Lower leg skin (tissue), 4 donors: ENCODE measurements at regions not wholly inside any gene's neighbourhood (a gene's known extent, or its start where the extent isn't known, plus 50 kb on each side); places are given as distances from the start of the nearest gene placed in this dataset.
"Not testable (repeated sequence)": the region's sequence is repeated elsewhere in the genome, so short reads cannot be mapped to it uniquely, and the experiment has no call there.

Experiments
- DNase-seq, 2 donors: peaks; one replicate each; pipeline ENCODE4 v3.0.0-alpha.2; 2019; ENCODE audit warnings: low spot score in 2 of 2
- H3K4me3 ChIP-seq: fragments of 200-600 bp; sonication (generic); 2 replicates; pipeline ENCODE4 v1.5.1; 2017; ENCODE audit warnings: mild to moderate bottlenecking, low read depth; ENCODE audit not compliant: poor library complexity, severe bottlenecking
- CTCF ChIP-seq, 3 donors: fragments of 450-650 bp; IDR thresholded peaks; one replicate each; pipeline ENCODE4 v1.5.1; 2016; ENCODE audit warnings: antibody characterized with exemption in 3 of 3, mild to moderate bottlenecking in 3 of 3, moderate library complexity in 2 of 3
- POLR2A ChIP-seq, 2 donors: fragments of 450-650 bp; IDR thresholded peaks; one replicate each; pipeline ENCODE4 v1.6.1; 2016 to 2017; ENCODE audit warnings: antibody characterized with exemption in 2 of 2, mild to moderate bottlenecking in 1 of 2, moderate library complexity in 1 of 2
- WGBS, 2 donors: methylation state at CpG; one replicate each; pipeline ENCODE4 v1.1.5; 2018; 5-methylcytosine and 5-hydroxymethylcytosine counted together
- intact Hi-C: fragments of 100-400 bp; cut with DNase I; formaldehyde crosslinking; loops from one replicate; pipeline ENCODE4 v1.15.0; 2023; ENCODE audit warnings: low total_unique reads

- 91% methylated on average over 3 of the region's 3 CpGs for WGBS, 2 donors
- TF ChIP-seq CTCF (IDR thresholded peaks at IDR 0.05), result no peak
- TF ChIP-seq POLR2A (IDR thresholded peaks at IDR 0.05), result no peak
- DNase-seq, result no peak
- H3K4me3 ChIP-seq, result no peak overlapping the region
- intact Hi-C loops, result no loop called here
These were observed 176.8 kb upstream of the RPL34 start for GRCh38 chr4:108443585-108443984.

GRCh38 chr4:108433832-108434231, 186.5 kb upstream of the RPL34 start:
- TF ChIP-seq CTCF (IDR thresholded peaks at IDR 0.05) (no peak), POLR2A (IDR thresholded peaks at IDR 0.05) (no peak)
- intact Hi-C loops, result no loop called here
- no peak overlapping the region for H3K4me3 ChIP-seq
- WGBS, 2 donors, result 10 to 16% methylated on average over 6 of the region's 6 CpGs
- no peak for DNase-seq

- WGBS, 2 donors, result 33 to 56% methylated on average over 1 of the region's 1 CpG
- intact Hi-C loops, DNase-seq, H3K4me3 ChIP-seq: not testable (repeated sequence)
These were observed 187.0 kb upstream of the RPL34 start for GRCh38 chr4:108433394-108433793.

GRCh38 chr4:108432418-108432817, 188.0 kb upstream of the RPL34 start:
- TF ChIP-seq CTCF (IDR thresholded peaks at IDR 0.05) (no peak), POLR2A (IDR thresholded peaks at IDR 0.05) (no peak)
- H3K4me3 ChIP-seq, result no peak overlapping the region
- intact Hi-C loops, result no loop called here
- 93 to 94% methylated on average over 3 of the region's 3 CpGs for WGBS, 2 donors
- no peak for DNase-seq

DNA sequence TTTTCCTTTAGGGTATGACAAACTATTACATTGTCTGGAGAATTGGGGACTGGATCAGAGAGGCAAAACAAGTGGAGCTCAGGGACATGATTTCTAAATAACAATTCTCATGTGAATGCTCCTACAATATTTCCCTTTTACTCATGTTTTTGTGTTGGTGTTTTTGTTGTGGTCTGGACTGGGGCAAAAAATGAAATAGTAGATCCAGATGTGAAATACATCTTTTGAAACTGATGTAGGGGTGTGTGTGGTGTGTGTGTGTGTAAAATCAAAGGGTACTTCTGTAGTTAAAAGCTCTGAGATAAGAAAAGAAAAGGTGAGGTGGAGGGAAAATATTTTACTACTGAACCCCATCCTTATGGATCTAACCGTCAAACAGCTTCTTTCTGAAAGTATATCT, 188.4 kb upstream of the RPL34 start:
- TF ChIP-seq CTCF (IDR thresholded peaks at IDR 0.05), result no peak
- no peak for TF ChIP-seq POLR2A (IDR thresholded peaks at IDR 0.05)
- no peak overlapping the region for H3K4me3 ChIP-seq
- intact Hi-C loops, result no loop called here
- 86 to 91% methylated on average over 1 of the region's 1 CpG for WGBS, 2 donors
- no peak for DNase-seq

GRCh38 chr4:108430921-108431320, 189.5 kb upstream of the RPL34 start:
- DNase-seq, result no peak
- WGBS, 2 donors, result 85 to 97% methylated on average over 3 of the region's 3 CpGs
- TF ChIP-seq CTCF (IDR thresholded peaks at IDR 0.05), result no peak
- no peak for TF ChIP-seq POLR2A (IDR thresholded peaks at IDR 0.05)

More at GRCh38 chr4:108430921-108431320, 189.5 kb upstream of the RPL34 start:
- intact Hi-C loops, result no loop called here
- no peak overlapping the region for H3K4me3 ChIP-seq
